Esophagus mucosa (tissue), 1 donor: ENCODE measurements at regions not wholly inside any gene's neighbourhood (a gene's known extent, or its start where the extent isn't known, plus 50 kb on each side); places are given as distances from the start of the nearest gene placed in this dataset.
"Not testable (repeated sequence)": the region's sequence is repeated elsewhere in the genome, so short reads cannot be mapped to it uniquely, and the experiment has no call there.

Experiments used
- ATAC-seq: fragments of 200-7000 bp; cut with Tn5 transposase; one replicate; pipeline ENCODE4 v1.9.1; 2020
- donor health status: DM: yes; HTN: yes; CAD: no.

DNA sequence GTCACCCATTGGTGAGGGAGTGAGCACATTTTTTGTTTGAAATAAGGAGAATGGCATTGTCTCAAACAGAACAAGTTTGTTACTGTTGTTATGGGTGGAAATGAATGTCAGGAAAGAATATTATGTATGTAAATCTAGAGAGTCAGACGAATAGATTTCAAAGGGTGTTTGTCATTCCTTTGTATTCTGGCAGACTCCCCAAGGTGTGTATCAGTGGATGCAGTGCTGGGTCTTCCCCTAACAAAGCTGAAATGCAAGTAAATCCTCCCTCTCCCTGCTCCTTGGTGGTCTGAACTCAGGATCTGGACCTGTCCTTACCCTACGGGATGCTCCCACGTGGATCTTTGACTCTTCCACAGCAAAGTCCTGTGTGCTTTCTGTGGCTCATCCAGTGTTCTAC lies 139.5 kb upstream of the ZNF516 start:
- no peak for ATAC-seq

DNA sequence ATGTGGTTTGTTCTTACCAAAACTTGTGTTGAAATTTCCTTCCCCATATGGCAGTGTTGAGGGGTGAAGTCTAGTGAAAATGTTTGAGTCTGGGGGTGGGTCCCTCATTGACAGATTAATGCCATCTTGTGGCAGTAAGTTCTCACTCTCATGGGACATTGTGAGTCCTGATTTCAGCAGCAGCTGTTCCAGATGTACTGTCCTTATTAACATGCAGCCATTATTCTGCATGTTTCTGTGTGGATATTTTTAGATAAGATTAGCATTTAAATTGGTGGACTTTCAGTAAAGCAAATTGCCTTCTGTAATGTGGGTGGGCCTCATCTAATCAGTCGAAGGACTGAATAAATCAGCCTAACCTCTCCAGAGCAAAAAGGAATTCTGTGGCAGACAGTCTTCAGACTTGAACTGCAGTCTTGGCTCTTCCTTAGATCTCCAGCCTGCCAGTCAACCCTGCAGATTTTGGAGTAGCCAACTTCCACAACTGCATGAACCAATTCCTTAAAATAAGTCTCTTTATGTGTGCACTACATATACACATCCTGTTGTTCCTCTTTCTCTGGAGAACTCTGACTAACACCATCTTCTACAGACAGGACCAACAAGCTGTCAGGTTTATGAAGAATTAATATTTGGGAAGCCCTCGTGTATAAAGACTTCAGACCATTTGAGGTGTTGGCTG lies 138.7 kb upstream of the ZNF516 start:
- ATAC-seq = no peak

DNA sequence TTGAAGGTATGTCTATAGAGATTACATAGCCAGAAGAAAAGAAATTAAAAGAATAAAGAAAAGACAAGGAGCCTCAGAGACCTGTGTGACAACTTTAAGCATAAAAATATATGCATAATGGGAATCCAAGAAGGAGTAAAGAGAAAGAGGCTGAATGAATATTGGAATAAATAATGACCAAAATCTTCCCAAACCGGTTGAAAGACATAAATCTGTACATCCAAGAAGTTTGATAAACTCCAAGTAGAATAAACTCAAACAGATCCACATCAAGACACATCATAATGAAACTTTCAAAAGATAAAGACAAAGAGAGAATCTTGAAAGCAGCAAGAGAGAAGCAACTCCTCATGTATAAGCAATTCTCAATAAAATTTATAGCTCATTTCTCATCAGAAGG lies 132.4 kb upstream of the ZNF516 start:
- no peak for ATAC-seq

GRCh38 chr18:76626991-76627390 lies 131.9 kb upstream of the ZNF516 start:
- no peak for ATAC-seq

DNA sequence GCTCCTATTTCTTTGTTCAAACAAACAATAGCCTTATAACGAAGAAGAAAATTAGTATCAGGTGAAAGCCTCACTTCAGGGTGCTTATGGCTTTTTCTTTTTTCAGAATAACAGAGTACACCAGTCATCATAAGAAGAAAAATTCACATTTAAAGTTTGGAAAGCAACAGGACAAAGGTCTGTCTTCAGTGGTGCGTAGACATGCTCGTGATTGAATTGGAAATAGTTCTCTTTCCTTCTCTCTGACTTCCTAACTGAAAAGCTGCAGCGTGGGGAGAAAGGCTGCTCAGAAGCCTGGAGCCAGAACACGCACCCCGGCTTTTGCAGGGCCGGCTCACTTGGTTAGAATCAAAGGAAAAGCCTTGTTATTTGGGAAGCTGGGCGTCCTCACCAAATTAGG lies 127.6 kb upstream of the ZNF516 start:
- ATAC-seq = no peak

DNA sequence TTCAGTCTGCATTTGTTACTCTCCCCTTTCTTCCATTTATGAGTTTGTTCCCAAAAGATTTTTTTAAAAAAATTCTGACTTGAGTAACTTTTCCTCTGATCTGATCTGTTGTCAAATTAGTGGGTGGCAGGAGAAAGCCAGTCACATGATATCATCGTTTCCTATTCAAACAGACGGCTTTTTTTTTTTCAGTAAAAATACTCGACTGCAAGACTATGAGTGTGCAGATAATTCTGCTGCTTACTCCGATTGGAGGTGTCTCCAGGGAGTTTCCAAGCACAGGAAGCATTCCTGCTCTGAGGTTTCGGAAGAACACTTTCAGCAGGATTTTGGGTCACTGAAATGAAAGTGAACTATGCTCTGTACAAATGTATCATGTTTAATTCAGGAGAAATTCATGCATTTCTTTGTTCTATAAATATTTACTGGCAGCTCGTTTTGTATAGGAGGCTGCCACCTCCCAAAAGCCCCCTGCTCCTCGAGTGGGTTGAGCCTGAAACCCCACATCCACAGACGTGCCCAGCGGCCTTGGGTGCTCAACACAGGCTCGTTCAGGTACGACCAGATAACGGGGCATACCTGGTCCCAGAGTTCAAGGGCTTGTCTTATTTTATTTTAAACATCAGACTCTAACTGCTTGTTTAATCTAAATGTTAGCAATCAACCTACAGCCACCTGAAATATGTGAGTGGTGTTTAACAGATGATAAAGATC lies 126.9 kb upstream of the ZNF516 start:
- ATAC-seq = no peak

- ATAC-seq = no peak
Measured at GRCh38 chr18:76621226-76621625, 126.2 kb upstream of the ZNF516 start.

DNA sequence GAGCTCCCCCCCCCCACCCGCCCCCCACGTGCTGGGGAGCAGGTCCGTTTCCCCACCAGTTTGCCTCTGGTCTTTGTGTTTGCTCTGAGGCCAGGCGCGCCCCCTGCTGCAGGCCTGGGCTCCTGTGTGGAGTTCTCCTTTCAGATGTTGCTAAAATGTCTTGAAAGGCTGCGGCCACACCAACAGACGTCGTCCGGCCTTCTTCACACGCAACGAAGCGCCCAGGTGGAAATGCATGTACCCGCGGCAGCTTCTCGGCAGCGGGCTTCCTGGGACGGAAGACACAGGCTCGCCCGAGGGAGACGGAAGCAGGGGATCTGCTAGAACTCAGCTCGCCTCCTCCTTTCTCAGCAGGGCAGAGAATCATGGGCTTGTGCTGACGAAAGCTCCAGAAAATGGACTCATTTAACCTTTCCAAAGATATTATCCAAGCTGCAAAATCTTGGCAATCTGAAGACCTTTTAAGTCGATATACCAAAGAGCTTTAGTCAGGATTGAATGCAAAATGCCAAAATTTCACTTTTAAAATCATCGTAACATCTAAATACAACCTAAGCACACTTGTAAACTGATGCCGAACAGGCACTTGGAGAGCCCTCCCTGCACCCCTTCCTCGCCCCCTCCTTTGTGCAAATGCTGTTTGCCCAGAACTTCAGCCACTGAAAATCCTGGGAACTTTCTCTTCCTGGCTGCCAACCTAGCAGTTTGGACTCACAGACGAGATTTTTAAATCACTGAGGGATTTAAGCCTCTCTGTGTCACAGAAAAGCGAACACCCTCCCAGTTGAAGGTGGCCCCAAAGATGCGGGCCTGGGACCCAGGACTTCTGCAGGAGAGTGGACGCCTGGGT lies 125.5 kb upstream of the ZNF516 start:
- ATAC-seq = peak; percentile 65

GRCh38 chr18:76619621-76620315 lies 124.7 kb upstream of the ZNF516 start:
- ATAC-seq = peak; percentile 60

- peak; percentile 87 for ATAC-seq
Measured at GRCh38 chr18:76619261-76619620, 124.2 kb upstream of the ZNF516 start.

DNA sequence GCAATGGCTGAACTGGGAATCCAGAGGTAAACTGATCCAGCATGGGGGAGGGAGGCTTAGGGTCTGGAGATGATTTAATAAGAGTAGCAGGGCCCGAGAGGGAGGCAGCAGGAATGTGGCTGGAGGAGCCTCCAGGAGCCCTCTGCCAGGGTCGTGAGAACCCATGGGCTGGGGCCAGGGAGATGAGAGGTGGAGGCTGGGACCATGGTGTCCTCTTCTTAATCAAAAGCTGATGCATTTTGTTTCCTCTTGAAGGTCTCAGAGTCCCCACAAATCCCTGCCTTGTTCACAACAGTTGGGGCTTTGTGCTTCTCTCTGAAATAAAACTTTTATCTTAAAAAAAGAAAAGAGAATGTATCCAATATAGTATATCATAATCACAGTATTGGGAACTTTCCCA lies 123.7 kb upstream of the ZNF516 start:
- ATAC-seq = no peak

DNA sequence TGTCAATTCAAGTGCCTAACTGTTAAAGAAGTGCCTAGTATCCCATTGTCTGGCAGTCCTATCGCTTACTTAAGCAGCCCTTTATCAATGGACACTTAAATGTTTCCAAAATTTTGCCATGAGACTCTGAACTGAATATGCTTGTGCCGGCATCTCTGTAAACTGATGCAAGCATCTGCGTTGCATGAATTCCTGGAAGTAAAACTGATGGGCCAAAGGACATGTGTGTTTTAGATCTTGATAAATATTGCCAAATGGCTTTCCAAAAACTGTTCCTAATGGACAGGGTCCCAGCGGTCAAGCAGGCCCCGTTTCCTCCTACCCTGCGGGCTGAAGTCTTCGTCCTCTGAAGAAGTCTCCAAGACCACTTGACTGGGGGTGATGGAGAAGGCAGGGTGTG lies 121.3 kb upstream of the ZNF516 start:
- no peak for ATAC-seq

DNA sequence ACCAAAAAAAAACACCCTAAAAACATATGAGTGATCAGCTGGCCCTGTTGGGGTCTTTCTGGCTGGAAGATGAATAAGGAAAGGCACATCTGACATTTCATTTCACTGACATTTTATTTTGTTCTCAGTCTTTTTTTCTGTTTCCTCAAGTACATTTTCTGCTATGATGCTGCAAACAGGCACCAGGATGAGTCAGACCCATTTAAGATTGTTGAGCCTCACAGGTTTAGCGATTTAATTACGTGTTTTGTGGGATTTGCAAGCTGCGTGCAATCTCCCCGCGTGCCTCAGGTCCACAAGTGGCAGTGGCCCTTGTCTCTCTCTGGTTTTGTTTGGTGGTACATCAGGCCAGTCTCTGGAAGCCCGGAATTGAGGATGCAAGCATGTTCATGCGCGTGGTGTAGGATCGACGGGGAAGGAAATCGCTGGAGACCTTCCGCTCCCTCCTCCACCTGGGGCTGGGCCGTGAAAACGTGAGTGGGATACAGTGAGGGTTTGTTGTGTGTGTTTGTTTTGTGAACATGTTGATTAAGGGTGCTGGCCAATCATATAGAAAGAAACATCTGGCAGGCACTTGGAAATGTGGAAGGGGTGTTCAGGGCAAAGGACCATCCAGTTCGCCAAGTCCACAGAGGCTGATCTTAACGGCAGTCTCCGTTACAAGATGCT lies 120.2 kb upstream of the ZNF516 start:
- no peak for ATAC-seq

- ATAC-seq = no peak
Measured at GRCh38 chr18:76613755-76614120, 118.7 kb upstream of the ZNF516 start.

GRCh38 chr18:76613053-76613754 lies 118.2 kb upstream of the ZNF516 start:
- no peak for ATAC-seq

- not testable (repeated sequence) for ATAC-seq
Measured at GRCh38 chr18:76611750-76612045, 116.7 kb upstream of the ZNF516 start.

- peak; percentile 59 for ATAC-seq
Measured at GRCh38 chr18:76610933-76611749, 116.1 kb upstream of the ZNF516 start.

DNA sequence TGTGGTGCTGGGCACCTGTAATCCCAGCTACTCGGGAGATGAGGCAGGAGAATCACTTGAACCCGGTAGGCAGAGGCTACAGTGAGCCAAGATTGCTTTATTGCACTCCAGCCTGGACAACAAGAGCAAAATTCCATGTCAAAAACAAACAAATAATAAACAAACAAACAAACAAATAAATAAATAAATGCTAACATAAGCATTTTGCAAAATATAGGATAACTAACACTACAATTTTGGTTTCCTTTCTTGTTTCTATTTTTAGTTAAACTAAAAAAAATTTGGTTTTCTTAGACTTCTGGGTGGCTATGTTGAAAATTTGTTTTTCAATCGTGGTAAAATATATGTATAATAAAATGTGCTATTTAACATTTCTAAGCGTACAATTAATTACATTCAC lies 115.0 kb upstream of the ZNF516 start:
- ATAC-seq = no peak

DNA sequence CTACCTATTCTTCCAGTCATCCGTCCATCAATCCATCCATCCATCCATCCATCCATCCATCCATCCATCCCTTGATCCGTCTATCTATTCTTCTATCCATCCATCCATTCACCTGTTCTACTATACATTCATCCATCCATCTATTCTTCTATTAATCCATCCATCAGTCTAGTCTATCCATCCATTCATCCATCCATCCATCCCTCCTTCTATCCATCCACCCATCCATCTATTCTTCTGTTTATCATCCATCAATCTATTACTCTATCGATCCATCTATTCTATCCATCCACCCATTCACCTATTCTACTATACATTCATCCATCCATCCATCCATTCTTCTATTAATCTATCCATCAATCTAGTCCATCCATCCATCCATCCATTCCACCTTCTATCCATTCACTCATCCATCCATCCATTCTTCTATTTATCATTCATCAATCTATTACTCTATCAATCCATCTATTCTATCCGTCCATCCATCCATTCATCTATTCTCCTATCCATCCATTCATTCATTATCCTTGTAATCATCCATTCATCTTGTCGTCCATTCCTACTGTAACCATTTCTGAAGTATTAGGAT lies 110.4 kb upstream of the ZNF516 start:
- no peak for ATAC-seq

GRCh38 chr18:76604935-76605240 lies 109.8 kb upstream of the ZNF516 start:
- ATAC-seq = peak; percentile 42
